Endothelial cell of umbilical vein (primary cell): ENCODE measurements at regions not wholly inside any gene's neighbourhood (a gene's known extent, or its start where the extent isn't known, plus 50 kb on each side); places are given as distances from the start of the nearest gene placed in this dataset.

Experiments
- BruUV-seq: library from RNA; stranded (reverse); fragments of 400-500 nt; replicated peaks from 2 replicates; lab custom pipeline; 2021; lab: Mats Ljungman, UMichigan
- CTCF ChIA-PET: fragments of 300-600, 350-600 bp; sonication (Branson Sonifier 250); formaldehyde crosslinking; loops from one replicate; lab custom pipeline; 2021; ENCODE audit warnings: antibody characterized with exemption, inconsistent platforms; lab: Charles Lee
- POLR2A ChIA-PET: fragments of 300-600, 350-600 bp; sonication (Branson Sonifier 250); formaldehyde crosslinking; loops from one replicate; lab custom pipeline; 2021; ENCODE audit warnings: antibody characterized with exemption, inconsistent platforms; lab: Charles Lee
- DNase-seq: peaks from one replicate; pipeline ENCODE4 v3.0.0-alpha.2; 2011; ENCODE audit warnings: low read depth, low spot score
- FAIRE-seq: peaks from 2 replicates; lab custom pipeline; 2011; peaks lifted over from hg19 to GRCh38; lab: Jason Lieb, UNC
- H2AFZ ChIP-seq: 2 replicates; pipeline ENCODE4 v1.6.0; 2012; ENCODE audit warnings: low read depth, low read length, control low read depth, inconsistent platforms
- H3K27ac ChIP-seq: 2 replicates; pipeline ENCODE4 v1.5.1; 2011; ENCODE audit warnings: low read depth, mild to moderate bottlenecking, control low read depth, low read length, moderate library complexity; ENCODE audit not compliant: insufficient read depth
- H3K27me3 ChIP-seq, 2 experiments: 2 replicates each; pipeline versions ENCODE4 v1.6.0 to v1.6.1; 2011; ENCODE audit warnings: low read length in 2 of 2, mixed read lengths in 1 of 2; ENCODE audit not compliant: control insufficient read depth in 2 of 2, insufficient read depth in 2 of 2
- H3K36me3 ChIP-seq, 2 experiments: 2 replicates in 1 of 2; 3 replicates in 1 of 2; pipeline ENCODE4 v1.5.1; 2011; ENCODE audit warnings: low read length in 2 of 2, mild to moderate bottlenecking in 1 of 2, moderate library complexity in 1 of 2; ENCODE audit not compliant: control insufficient read depth in 2 of 2, insufficient read depth in 2 of 2; ENCODE audit errors: extremely low read depth in 1 of 2
- H3K4me1 ChIP-seq: 3 replicates; pipeline ENCODE4 v1.5.1; 2011; ENCODE audit warnings: mild to moderate bottlenecking, low read length; ENCODE audit not compliant: control insufficient read depth, insufficient read depth; ENCODE audit errors: extremely low read depth
- H3K4me2 ChIP-seq: 2 replicates; pipeline ENCODE4 v1.6.1; 2011; ENCODE audit warnings: low read length, control low read depth, mixed read lengths; ENCODE audit not compliant: insufficient read depth
- H3K4me3 ChIP-seq, 3 experiments: fragments of 200-600 bp in 1 of 3; sonication (generic), shearing (Covaris generic) in 1 of 3; replicated peaks in 1 of 3; 2 replicates each; pipeline ENCODE4 v1.5.1; 2011 to 2016; ENCODE audit warnings: control low read depth in 3 of 3, low read length in 3 of 3, mild to moderate bottlenecking in 2 of 3, inconsistent platforms in 1 of 3, low read depth in 1 of 3, moderate library complexity in 1 of 3; ENCODE audit not compliant: insufficient read depth in 1 of 3
- H3K79me2 ChIP-seq: 2 replicates; pipeline ENCODE4 v1.6.0; 2012; ENCODE audit warnings: low read length, inconsistent platforms; ENCODE audit not compliant: control insufficient read depth, insufficient read depth
- H3K9ac ChIP-seq: replicated peaks from 2 replicates; pipeline ENCODE3; 2011; ENCODE audit warnings: low read length, control low read depth; ENCODE audit not compliant: insufficient read depth; ENCODE audit errors: extremely low read depth
- H3K9me1 ChIP-seq: replicated peaks from 3 replicates; pipeline ENCODE4 v1.6.0; 2011; ENCODE audit warnings: mild to moderate bottlenecking, low read length; ENCODE audit not compliant: control insufficient read depth, insufficient read depth; ENCODE audit errors: extremely low read depth
- H3K9me3 ChIP-seq: replicated peaks from 2 replicates; pipeline ENCODE4 v1.5.1; 2012; ENCODE audit warnings: low read length, inconsistent platforms; ENCODE audit not compliant: control insufficient read depth, insufficient read depth
- H4K20me1 ChIP-seq: replicated peaks from 2 replicates; pipeline ENCODE3; 2011; ENCODE audit warnings: mild to moderate bottlenecking, low read length; ENCODE audit not compliant: control insufficient read depth, insufficient read depth; ENCODE audit errors: extremely low read depth
- EZH2 ChIP-seq: IDR thresholded peaks from 2 replicates; pipeline ENCODE4 v1.6.1; 2012; ENCODE audit warnings: borderline replicate concordance, low read depth, mild to moderate bottlenecking, moderate library complexity, low read length, inconsistent platforms; ENCODE audit not compliant: severe bottlenecking
- FOS ChIP-seq: IDR thresholded peaks from 2 replicates; pipeline ENCODE4 v1.6.1; 2011; ENCODE audit warnings: mild to moderate bottlenecking, low read length, moderate library complexity, borderline replicate concordance; ENCODE audit not compliant: insufficient read depth
- GATA2 ChIP-seq: IDR thresholded peaks from 2 replicates; pipeline ENCODE4 v1.7.0; 2011; ENCODE audit warnings: low read depth, mild to moderate bottlenecking, moderate library complexity, mixed read lengths, low read length; ENCODE audit not compliant: insufficient read length, insufficient read depth
- JUN ChIP-seq: IDR thresholded peaks from 2 replicates; pipeline ENCODE4 v1.6.1; 2011; ENCODE audit warnings: borderline replicate concordance, low read depth; ENCODE audit not compliant: insufficient read length, insufficient read depth
- MYC ChIP-seq: IDR thresholded peaks from one replicate; pipeline ENCODE4 v1.6.1; 2011; ENCODE audit warnings: mild to moderate bottlenecking, low read depth, low read length
- POLR2A ChIP-seq: IDR thresholded peaks from 2 replicates; pipeline ENCODE4 v1.6.1; 2012; ENCODE audit warnings: low read depth, mild to moderate bottlenecking, control low read depth, low read length
- POLR2AphosphoS5 ChIP-seq: IDR thresholded peaks from 2 replicates; pipeline ENCODE4 v1.6.1; 2012; ENCODE audit warnings: low read depth, mild to moderate bottlenecking, control low read depth, low read length, moderate library complexity; ENCODE audit not compliant: insufficient read depth
- dilution Hi-C: fragments of 300-500 bp; cut with MboI; formaldehyde crosslinking; loops from one replicate; pipeline ENCODE4 v1.15.0; 2019; ENCODE audit warnings: low sequenced_read_pairs; ENCODE audit not compliant: extremely low pct_ligation_motif_present
- intact Hi-C: fragments of 100-400 bp; cut with micrococcal nuclease; formaldehyde crosslinking; loops from one replicate; pipeline ENCODE4 v1.10.0; 2022
- TF ChIP-seq, protein P1 (sequence below), 2 donors: IDR thresholded peaks; 1 replicate in 1 of 2; 2 replicates in 1 of 2; pipeline ENCODE4 v1.5.1; 2011; ENCODE audit warnings: low read length in 2 of 2, mild to moderate bottlenecking in 2 of 2, moderate library complexity in 2 of 2, control low read depth in 1 of 2, inconsistent platforms in 1 of 2, low read depth in 1 of 2; ENCODE audit not compliant: insufficient read depth in 1 of 2; ENCODE audit errors: extremely low read depth in 1 of 2
- TF ChIP-seq, protein P2 (sequence below): IDR thresholded peaks from 2 replicates; pipeline ENCODE4 v1.6.1; 2011; ENCODE audit not compliant: insufficient read depth, insufficient read length

DNA sequence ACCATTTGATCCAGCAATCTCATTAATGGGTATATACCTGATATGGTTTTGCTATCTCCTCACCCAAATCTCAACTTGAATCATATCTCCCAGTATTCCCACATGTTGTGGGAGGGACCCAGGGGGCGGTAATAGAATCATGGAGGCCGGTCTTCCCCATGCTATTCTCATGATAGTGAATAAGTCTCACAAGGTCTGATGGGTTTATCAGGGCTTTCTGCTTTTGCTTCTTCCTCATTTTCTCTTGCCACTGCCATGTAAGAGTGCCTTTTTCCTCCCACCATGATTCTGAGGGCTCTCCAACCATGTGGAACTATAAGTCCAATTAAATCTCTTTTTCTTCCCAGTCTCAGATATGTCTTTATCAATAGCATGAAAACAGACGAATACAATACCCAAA is 74.5 kb upstream of the APC start:
- H2AFZ ChIP-seq: no peak overlapping the region
- no peaks in the 10 kb centered on the region for H4K20me1 ChIP-seq
- CTCF ChIA-PET: interaction anchor here (1.0 kb wide), 1 partner anchor 94 kb away, joined by 3 read pairs; no protein-coding TSS in a partner anchor
- H3K79me2 ChIP-seq: no peaks in the 10 kb centered on the region
- no peaks in the 10 kb centered on the region for H3K9me1 ChIP-seq
- FAIRE-seq (no peak), DNase-seq (no peak)
- POLR2A ChIA-PET: no interaction called here
- H3K9ac ChIP-seq: no peak overlapping the region
- TF ChIP-seq JUN: no peak
- TF ChIP-seq, protein P1, sequence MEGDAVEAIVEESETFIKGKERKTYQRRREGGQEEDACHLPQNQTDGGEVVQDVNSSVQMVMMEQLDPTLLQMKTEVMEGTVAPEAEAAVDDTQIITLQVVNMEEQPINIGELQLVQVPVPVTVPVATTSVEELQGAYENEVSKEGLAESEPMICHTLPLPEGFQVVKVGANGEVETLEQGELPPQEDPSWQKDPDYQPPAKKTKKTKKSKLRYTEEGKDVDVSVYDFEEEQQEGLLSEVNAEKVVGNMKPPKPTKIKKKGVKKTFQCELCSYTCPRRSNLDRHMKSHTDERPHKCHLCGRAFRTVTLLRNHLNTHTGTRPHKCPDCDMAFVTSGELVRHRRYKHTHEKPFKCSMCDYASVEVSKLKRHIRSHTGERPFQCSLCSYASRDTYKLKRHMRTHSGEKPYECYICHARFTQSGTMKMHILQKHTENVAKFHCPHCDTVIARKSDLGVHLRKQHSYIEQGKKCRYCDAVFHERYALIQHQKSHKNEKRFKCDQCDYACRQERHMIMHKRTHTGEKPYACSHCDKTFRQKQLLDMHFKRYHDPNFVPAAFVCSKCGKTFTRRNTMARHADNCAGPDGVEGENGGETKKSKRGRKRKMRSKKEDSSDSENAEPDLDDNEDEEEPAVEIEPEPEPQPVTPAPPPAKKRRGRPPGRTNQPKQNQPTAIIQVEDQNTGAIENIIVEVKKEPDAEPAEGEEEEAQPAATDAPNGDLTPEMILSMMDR (IDR thresholded peaks at IDR 0.05; ENCODE audit: extremely low read depth in 1 of 2, insufficient read depth in 1 of 2, low read depth in 1 of 2, low read length in 2 of 2): no peak
- TF ChIP-seq EZH2: no peak
- no peak for TF ChIP-seq GATA2
- no peak for TF ChIP-seq FOS
- TF ChIP-seq POLR2A: no peak
- TF ChIP-seq, protein P2, sequence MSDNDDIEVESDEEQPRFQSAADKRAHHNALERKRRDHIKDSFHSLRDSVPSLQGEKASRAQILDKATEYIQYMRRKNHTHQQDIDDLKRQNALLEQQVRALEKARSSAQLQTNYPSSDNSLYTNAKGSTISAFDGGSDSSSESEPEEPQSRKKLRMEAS: no peak
- TF ChIP-seq MYC: no peak
- no peak for TF ChIP-seq POLR2AphosphoS5
- no peaks in the 10 kb centered on the region for H3K9me3 ChIP-seq
- H3K27ac ChIP-seq: no peak overlapping the region
- no TSS peak for BruUV-seq
- no peaks in the 10 kb centered on the region for H3K4me1 ChIP-seq
- peaks cover 0 to 3% of the 10 kb centered on the region in 2 experiments for H3K27me3 ChIP-seq
- dilution Hi-C loops: no loop called here
- no peaks in the 10 kb centered on the region for H3K36me3 ChIP-seq
- no peak overlapping the region for H3K4me3 ChIP-seq
- no peak overlapping the region for H3K4me2 ChIP-seq
- intact Hi-C loops: no loop called here
